Hepatocyte (in vitro differentiated cells): ENCODE measurements at regions not wholly inside any gene's neighbourhood (a gene's known extent, or its start where the extent isn't known, plus 50 kb on each side); places are given as distances from the start of the nearest gene placed in this dataset.
"Not testable (repeated sequence)": the region's sequence is repeated elsewhere in the genome, so short reads cannot be mapped to it uniquely, and the experiment has no call there.

Experiments
- DNase-seq: peaks from one replicate; pipeline ENCODE4 v3.0.0-alpha.2; 2016; ENCODE audit warnings: low spot score
- H2AFZ ChIP-seq: fragments of 200-600 bp; sonication (generic); 2 replicates; pipeline ENCODE4 v1.6.0; 2016; ENCODE audit warnings: antibody characterized with exemption, mild to moderate bottlenecking
- H3K27ac ChIP-seq: fragments of 200-600 bp; sonication (generic); 2 replicates; pipeline ENCODE4 v1.5.1; 2016; ENCODE audit warnings: mild to moderate bottlenecking
- H3K27me3 ChIP-seq: fragments of 200-600 bp; sonication (generic); 2 replicates; pipeline ENCODE4 v1.6.1; 2016
- H3K36me3 ChIP-seq: fragments of 200-600 bp; sonication (generic); replicated peaks from 2 replicates; pipeline ENCODE4 v1.5.1; 2016; ENCODE audit warnings: low read depth; ENCODE audit not compliant: insufficient read depth
- H3K4me1 ChIP-seq: fragments of 200-600 bp; sonication (generic); 2 replicates; pipeline ENCODE4 v1.5.1; 2016; ENCODE audit warnings: mild to moderate bottlenecking, moderate library complexity; ENCODE audit not compliant: insufficient read depth
- H3K4me2 ChIP-seq: fragments of 200-600 bp; sonication (generic); 2 replicates; pipeline ENCODE4 v1.6.0; 2016
- H3K4me3 ChIP-seq: fragments of 200-600 bp; sonication (generic); 2 replicates; pipeline ENCODE4 v1.5.1; 2016; ENCODE audit warnings: mild to moderate bottlenecking
- H3K79me2 ChIP-seq: fragments of 200-600 bp; sonication (generic); 2 replicates; pipeline ENCODE4 v1.6.0; 2017; ENCODE audit warnings: mild to moderate bottlenecking
- H3K9me2 ChIP-seq: fragments of 200-600 bp; sonication (generic); replicated peaks from 2 replicates; pipeline ENCODE4 v1.6.0; 2017; ENCODE audit warnings: mild to moderate bottlenecking; ENCODE audit not compliant: insufficient read depth
- H3K9me3 ChIP-seq: fragments of 200-600 bp; sonication (generic); 2 replicates; pipeline ENCODE4 v1.5.1; 2016; ENCODE audit warnings: low read depth, mild to moderate bottlenecking
- H4K20me1 ChIP-seq: fragments of 200-600 bp; sonication (generic); 2 replicates; pipeline ENCODE4 v1.6.0; 2016; ENCODE audit warnings: mild to moderate bottlenecking; ENCODE audit not compliant: insufficient read depth, poor library complexity, severe bottlenecking
- CTCF ChIP-seq: fragments of 200-600 bp; sonication (generic); IDR thresholded peaks from 2 replicates; pipeline ENCODE4 v1.5.1; 2016; ENCODE audit warnings: antibody characterized with exemption, mild to moderate bottlenecking; ENCODE audit not compliant: poor library complexity
- EZH2 ChIP-seq: fragments of 200-600 bp; sonication (generic); IDR thresholded peaks from 2 replicates; pipeline ENCODE4 v1.6.1; 2016; ENCODE audit warnings: antibody characterized with exemption, mild to moderate bottlenecking, borderline replicate concordance
- EZH2phosphoT487 ChIP-seq: fragments of 200-600 bp; sonication (generic); IDR thresholded peaks from one replicate; pipeline ENCODE4 v1.6.1; 2018; ENCODE audit warnings: antibody characterized with exemption, mild to moderate bottlenecking, low read depth, moderate library complexity; ENCODE audit not compliant: unreplicated experiment, severe bottlenecking
- WGBS: methylation state at CpG from one replicate; pipeline ENCODE4 v1.1.6; 2016; ENCODE audit warnings: low lambda C conversion rate; ENCODE audit errors: missing lambda C conversion rate; 5-methylcytosine and 5-hydroxymethylcytosine counted together

- Histone ChIP-seq H3K79me2 (no peaks in the 10 kb centered on the region), H3K27ac (peak overlapping the region; percentile 9), H3K36me3 (no peaks in the 10 kb centered on the region), H3K4me1 (peaks cover 11% of the 10 kb centered on the region), H3K4me3 (no peak overlapping the region), H2AFZ (no peak overlapping the region), H3K9me3 (no peaks in the 10 kb centered on the region), H3K9me2 (no peaks in the 10 kb centered on the region), H4K20me1 (no peaks in the 10 kb centered on the region), H3K27me3 (no peaks in the 10 kb centered on the region), H3K4me2 (peak overlapping the region; percentile 47)
- no peak for TF ChIP-seq EZH2
- no peak for TF ChIP-seq EZH2phosphoT487
- TF ChIP-seq CTCF = no peak
- 45% methylated on average over 2 of the region's 2 CpGs for WGBS
- peak; percentile 8 for DNase-seq
Measured at GRCh38 chr14:46404865-46405811, 246.4 kb downstream of the RPL10L start.

- H3K79me2 ChIP-seq, H3K4me3 ChIP-seq, H4K20me1 ChIP-seq, H3K4me2 ChIP-seq, H3K9me3 ChIP-seq, DNase-seq, H3K27me3 ChIP-seq, H3K27ac ChIP-seq, H2AFZ ChIP-seq, H3K9me2 ChIP-seq, H3K36me3 ChIP-seq: not testable (repeated sequence)
- 90% methylated on average over 18 of the region's 18 CpGs for WGBS
- peaks cover 11% of the 10 kb centered on the region for H3K4me1 ChIP-seq
Measured at GRCh38 chr14:46402001-46402690, 249.4 kb downstream of the RPL10L start.

GRCh38 chr14:46401066-46401465 is 250.5 kb downstream of the RPL10L start:
- Histone ChIP-seq H3K9me2 (no peaks in the 10 kb centered on the region), H3K4me3 (no peak overlapping the region), H3K4me2 (no peak overlapping the region), H3K27ac (no peak overlapping the region), H3K79me2 (no peaks in the 10 kb centered on the region), H3K9me3 (no peaks in the 10 kb centered on the region), H2AFZ (no peak overlapping the region), H3K36me3 (no peaks in the 10 kb centered on the region), H3K27me3 (no peaks in the 10 kb centered on the region), H4K20me1 (no peaks in the 10 kb centered on the region), H3K4me1 (peaks cover 11% of the 10 kb centered on the region)
- TF ChIP-seq CTCF (no peak), EZH2 (no peak), EZH2phosphoT487 (no peak)
- WGBS = 69% methylated on average over 2 of the region's 2 CpGs
- no peak for DNase-seq

DNA sequence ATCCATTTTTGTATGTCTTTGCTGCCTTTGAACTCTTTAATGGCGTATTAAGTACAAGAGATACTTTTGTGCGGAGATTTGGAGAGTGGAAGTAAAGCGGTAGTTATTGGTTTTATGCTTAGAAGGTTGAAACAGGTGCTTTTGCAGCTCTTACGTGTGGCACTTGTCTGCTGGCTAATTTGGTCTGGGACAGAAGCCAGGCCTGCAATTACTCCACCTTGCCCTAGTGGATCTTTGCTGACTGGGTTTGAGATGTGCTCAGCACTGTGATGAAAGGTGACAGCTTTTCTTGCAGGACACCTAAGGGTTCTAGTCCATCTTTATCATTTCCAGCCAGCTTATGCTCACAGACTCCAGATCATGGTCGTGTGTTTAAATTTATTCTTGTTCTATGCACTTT is 252.5 kb downstream of the RPL10L start:
- Histone ChIP-seq H3K9me2 (no peaks in the 10 kb centered on the region), H4K20me1 (no peaks in the 10 kb centered on the region), H3K4me2 (no peak overlapping the region), H3K36me3 (no peaks in the 10 kb centered on the region), H3K27me3 (no peaks in the 10 kb centered on the region), H3K27ac (no peak overlapping the region), H3K4me3 (no peak overlapping the region), H3K79me2 (no peaks in the 10 kb centered on the region), H3K9me3 (no peaks in the 10 kb centered on the region), H2AFZ (no peak overlapping the region), H3K4me1 (no peaks in the 10 kb centered on the region)
- TF ChIP-seq EZH2phosphoT487 = no peak
- no peak for TF ChIP-seq EZH2
- no peak for TF ChIP-seq CTCF
- 82% methylated on average over 5 of the region's 5 CpGs for WGBS
- DNase-seq = no peak
